Activated T-cell treated with anti-CD3 and anti-CD28 coated beads, Interleukin-2, amount 50 U/mL, for 4 hours (primary cell): ENCODE measurements at regions not wholly inside any gene's neighbourhood (a gene's known extent, or its start where the extent isn't known, plus 50 kb on each side); places are given as distances from the start of the nearest gene placed in this dataset.
"Not testable (repeated sequence)": the region's sequence is repeated elsewhere in the genome, so short reads cannot be mapped to it uniquely, and the experiment has no call there.

ENCODE experiments used
- ATAC-seq, 2 donors: fragments of 200-7000 bp; cut with Tn5 transposase; one replicate each; pipeline ENCODE4 v1.10.0; 2021
- DNase-seq: peaks from one replicate; pipeline ENCODE4 v3.0.0-alpha.2; 2020
- H3K27me3 Mint-ChIP-seq: one replicate; pipeline ENCODE4 v1.8.0; 2021; ENCODE audit warnings: low read depth, mixed read lengths
- H3K36me3 Mint-ChIP-seq: one replicate; pipeline ENCODE4 v1.8.0; 2022; ENCODE audit warnings: mixed read lengths; ENCODE audit not compliant: insufficient read depth
- H3K4me1 Mint-ChIP-seq: one replicate; pipeline ENCODE4 v1.8.0; 2021; ENCODE audit warnings: low read depth, mixed read lengths
- H3K4me3 Mint-ChIP-seq: one replicate; pipeline ENCODE4 v1.8.0; 2021; ENCODE audit warnings: mild to moderate bottlenecking, moderate library complexity, mixed read lengths
- H3K9me3 Mint-ChIP-seq: one replicate; pipeline ENCODE4 v1.8.0; 2021; ENCODE audit warnings: mixed read lengths

DNA sequence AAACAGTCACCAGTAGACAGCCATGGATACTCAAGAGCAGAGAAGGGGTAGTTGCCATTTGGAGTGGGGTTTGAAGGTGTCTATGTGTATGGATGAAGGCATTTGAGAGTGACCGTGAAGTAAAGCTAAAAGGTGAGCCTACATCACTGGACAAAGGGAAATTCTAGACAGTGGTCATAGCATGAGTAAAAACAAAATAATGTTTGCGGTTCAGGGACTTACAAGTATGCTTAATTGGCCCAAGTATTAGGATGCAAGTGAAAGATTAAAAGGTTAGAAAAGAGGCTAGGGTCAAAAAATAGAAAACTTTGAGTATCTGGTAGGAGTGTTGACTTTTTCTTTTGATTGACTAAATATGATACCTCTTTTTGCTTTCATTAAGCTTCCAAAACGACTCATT, 238.1 kb upstream of the SLC8A1 start:
- DNase-seq: no peak
- Mint-ChIP-seq H3K4me1 (no peaks in the 10 kb centered on the region), H3K9me3 (peaks cover 11% of the 10 kb centered on the region), H3K4me3 (no peak overlapping the region), H3K36me3 (no peaks in the 10 kb centered on the region), H3K27me3 (no peaks in the 10 kb centered on the region)
- no peak for ATAC-seq

DNA sequence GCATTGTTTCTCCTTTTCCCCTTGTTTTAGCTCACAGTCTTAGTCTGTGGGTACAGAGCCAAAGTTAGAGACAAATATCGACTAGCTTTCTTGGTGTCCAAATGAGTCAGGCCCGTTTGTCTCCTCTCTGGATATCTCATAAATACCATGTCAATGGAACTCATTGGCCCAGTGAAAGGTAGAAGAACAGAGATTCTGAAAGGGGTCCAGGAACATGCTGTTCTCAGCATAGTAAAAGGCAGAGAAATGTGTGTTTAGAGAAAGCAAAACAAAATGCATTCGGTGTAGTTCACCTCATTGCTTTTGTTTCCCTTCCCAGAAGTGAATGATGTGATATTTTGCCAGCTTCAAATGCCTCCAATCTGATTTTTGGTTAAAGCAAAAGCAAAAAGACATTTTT, 238.6 kb upstream of the SLC8A1 start:
- H3K36me3 Mint-ChIP-seq: no peaks in the 10 kb centered on the region
- H3K4me3 Mint-ChIP-seq: no peak overlapping the region
- no peaks in the 10 kb centered on the region for H3K4me1 Mint-ChIP-seq
- peaks cover 11% of the 10 kb centered on the region for H3K9me3 Mint-ChIP-seq
- H3K27me3 Mint-ChIP-seq: no peaks in the 10 kb centered on the region
- ATAC-seq (no peak), DNase-seq (no peak)

DNA sequence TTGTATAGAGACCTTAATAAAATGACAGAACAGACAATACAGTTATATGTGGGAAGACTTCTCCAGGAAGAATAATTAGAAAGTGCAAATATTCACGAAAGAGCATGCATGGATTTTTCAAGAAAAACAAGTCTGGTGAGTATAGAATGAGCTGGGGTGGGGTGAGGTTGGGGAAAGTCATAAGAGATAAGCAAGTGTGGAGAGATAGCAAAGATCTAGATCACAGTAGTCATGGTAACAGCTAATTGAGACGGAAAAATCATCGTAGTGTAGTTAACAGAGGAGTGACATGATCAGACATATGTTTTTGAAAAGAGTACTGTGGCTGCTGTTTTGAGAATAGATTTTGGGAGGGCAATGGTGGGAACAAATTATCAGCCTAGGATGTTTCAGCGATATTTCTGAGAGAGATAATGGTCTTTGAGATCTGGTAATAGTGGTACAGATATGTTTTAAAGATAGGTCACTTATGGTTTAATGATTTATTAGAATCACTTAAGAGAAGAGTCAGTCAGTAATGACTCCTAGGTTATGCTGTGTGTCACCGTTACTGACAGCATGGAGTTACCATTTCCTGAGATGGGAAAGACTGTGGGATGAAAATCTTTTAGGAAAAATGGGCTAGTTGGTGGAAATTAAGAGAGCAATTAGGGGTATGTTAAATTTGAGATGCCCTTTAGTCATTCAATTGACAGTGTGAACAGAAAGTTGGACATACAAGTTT, 248.5 kb upstream of the SLC8A1 start:
- Mint-ChIP-seq H3K36me3 (no peaks in the 10 kb centered on the region), H3K4me3 (no peak overlapping the region), H3K4me1 (no peaks in the 10 kb centered on the region), H3K27me3 (no peaks in the 10 kb centered on the region), H3K9me3 (no peaks in the 10 kb centered on the region)
- no peak for ATAC-seq
- no peak for DNase-seq

DNA sequence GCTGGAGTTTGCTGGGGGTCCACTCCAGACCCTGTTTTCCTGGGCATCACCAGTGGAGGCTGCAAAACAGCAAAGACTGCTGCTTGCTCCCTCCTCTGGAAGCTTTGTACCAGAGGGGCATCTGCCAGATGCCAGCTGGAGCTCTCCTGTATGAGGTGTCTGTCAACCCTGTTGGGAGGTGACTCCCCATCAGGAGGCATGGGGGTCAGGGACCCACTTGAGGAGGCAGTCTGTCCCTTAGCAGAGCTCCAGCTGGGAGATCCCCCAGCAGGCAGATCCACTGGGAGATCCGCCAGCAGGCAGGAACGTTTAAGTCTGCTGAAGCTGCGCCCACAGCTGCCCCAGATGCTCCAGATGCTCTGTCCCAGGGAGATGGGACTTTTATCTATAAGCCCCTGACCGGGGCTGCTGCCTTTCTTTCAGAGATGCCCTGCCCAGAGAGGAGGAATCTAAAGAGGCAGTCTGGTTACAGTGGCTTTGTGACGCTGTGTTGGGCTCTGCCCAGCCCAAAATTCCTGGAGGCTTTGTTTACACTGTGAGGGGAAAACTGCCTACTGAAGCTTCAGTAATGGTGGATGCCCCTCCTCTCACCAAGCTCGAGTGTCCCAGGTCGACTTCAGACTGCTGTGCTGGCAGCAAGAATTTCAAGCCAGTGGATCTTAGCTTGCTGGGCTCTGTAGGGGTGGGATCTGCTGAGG, 260.5 kb upstream of the SLC8A1 start:
- H3K36me3 Mint-ChIP-seq, H3K9me3 Mint-ChIP-seq, ATAC-seq, H3K4me1 Mint-ChIP-seq, H3K4me3 Mint-ChIP-seq, H3K27me3 Mint-ChIP-seq, DNase-seq: not testable (repeated sequence)

DNA sequence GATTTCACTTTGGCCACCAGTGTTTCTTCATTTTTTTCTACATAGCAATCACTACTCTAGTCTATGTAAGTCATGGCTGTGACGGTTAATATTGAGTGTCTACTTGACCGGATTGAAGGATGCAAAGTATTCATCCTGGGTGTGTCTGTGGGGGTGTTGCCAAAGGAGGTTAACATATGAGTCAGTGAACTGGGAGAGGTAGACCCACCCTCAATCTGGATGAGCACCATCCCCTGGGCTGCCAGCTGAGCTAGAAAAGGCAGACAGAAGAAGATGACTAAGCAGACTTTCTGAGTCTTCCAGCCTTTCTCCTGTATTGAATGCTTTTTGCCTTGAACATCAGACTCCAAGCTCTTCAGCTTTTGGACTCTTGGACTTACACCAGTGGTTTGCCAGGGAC, 265.0 kb upstream of the SLC8A1 start:
- no peaks in the 10 kb centered on the region for H3K4me1 Mint-ChIP-seq
- ATAC-seq: no peak
- peaks cover 3% of the 10 kb centered on the region for H3K9me3 Mint-ChIP-seq
- H3K27me3 Mint-ChIP-seq: no peaks in the 10 kb centered on the region
- H3K36me3 Mint-ChIP-seq: no peaks in the 10 kb centered on the region
- H3K4me3 Mint-ChIP-seq: no peak overlapping the region
- DNase-seq: no peak

- Mint-ChIP-seq H3K9me3 (peaks cover 3% of the 10 kb centered on the region), H3K4me3 (no peak overlapping the region), H3K27me3 (no peaks in the 10 kb centered on the region), H3K4me1 (no peaks in the 10 kb centered on the region), H3K36me3 (no peaks in the 10 kb centered on the region)
- DNase-seq (no peak), ATAC-seq (no peak)
Measured at GRCh38 chr2:40719414-40719813, 267.5 kb upstream of the SLC8A1 start.

GRCh38 chr2:40721595-40721994, 269.7 kb upstream of the SLC8A1 start:
- Mint-ChIP-seq H3K9me3 (peaks cover 3% of the 10 kb centered on the region), H3K27me3 (no peaks in the 10 kb centered on the region), H3K4me1 (no peaks in the 10 kb centered on the region), H3K36me3 (no peaks in the 10 kb centered on the region), H3K4me3 (no peak overlapping the region)
- ATAC-seq: no peak
- no peak for DNase-seq

GRCh38 chr2:40723194-40723593, 271.3 kb upstream of the SLC8A1 start:
- Mint-ChIP-seq H3K36me3 (no peaks in the 10 kb centered on the region), H3K4me1 (no peaks in the 10 kb centered on the region), H3K9me3 (peaks cover 3% of the 10 kb centered on the region), H3K27me3 (no peaks in the 10 kb centered on the region), H3K4me3 (no peak overlapping the region)
- no peak for DNase-seq
- no peak for ATAC-seq

DNA sequence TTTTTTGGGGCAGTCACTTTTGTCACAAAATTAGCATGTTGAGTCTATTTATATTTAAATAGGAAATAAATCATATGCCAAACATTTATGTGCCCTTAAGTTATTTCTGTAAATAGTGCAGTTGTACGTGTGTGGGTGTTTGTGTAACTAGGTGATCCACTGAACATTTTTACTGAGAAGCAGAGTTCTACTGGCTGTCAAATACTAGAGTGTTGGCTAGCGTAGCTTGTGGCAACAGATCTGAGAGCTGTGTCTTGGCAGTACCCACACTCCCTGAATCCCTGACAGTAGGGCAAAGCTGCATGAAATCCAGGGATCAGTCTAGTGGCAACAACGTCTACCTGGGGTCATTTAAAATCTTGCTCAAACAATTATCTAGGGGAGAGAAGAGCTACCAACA, 273.1 kb upstream of the SLC8A1 start:
- DNase-seq: no peak
- Mint-ChIP-seq H3K4me3 (no peak overlapping the region), H3K27me3 (no peaks in the 10 kb centered on the region), H3K4me1 (no peaks in the 10 kb centered on the region), H3K9me3 (peaks cover 3% of the 10 kb centered on the region), H3K36me3 (no peaks in the 10 kb centered on the region)
- ATAC-seq: no peak

DNA sequence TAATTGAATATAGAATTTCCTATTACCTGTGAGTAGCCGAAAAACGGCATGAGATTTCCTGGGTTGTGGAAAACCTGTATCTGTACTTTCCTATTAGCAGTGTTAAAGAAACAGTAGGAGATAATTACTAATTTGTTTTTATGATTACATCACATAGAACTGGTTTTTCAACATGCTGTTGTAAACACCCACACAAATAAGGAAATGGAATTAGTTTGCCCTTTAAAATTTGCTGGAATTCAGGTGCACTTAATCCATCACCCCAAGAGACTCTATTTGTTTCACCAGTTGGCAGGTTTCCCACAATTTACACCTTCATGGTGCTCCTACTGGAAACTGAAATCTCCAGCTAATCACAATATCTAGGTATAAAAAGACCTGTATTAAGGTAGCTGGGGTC, 274.1 kb upstream of the SLC8A1 start:
- peaks cover 3% of the 10 kb centered on the region for H3K9me3 Mint-ChIP-seq

GRCh38 chr2:40734797-40735196, 282.9 kb upstream of the SLC8A1 start:
- H3K4me1 Mint-ChIP-seq: no peaks in the 10 kb centered on the region
- no peaks in the 10 kb centered on the region for H3K9me3 Mint-ChIP-seq
- H3K4me3 Mint-ChIP-seq: no peak overlapping the region
- no peaks in the 10 kb centered on the region for H3K36me3 Mint-ChIP-seq
- DNase-seq: no peak
- ATAC-seq: no peak
- H3K27me3 Mint-ChIP-seq: no peaks in the 10 kb centered on the region

More for the DNA sequence above, 274.1 kb upstream of the SLC8A1 start:
- no peak for ATAC-seq
- Mint-ChIP-seq H3K36me3 (no peaks in the 10 kb centered on the region), H3K27me3 (no peaks in the 10 kb centered on the region), H3K4me3 (no peak overlapping the region), H3K4me1 (no peaks in the 10 kb centered on the region)
- DNase-seq: no peak

- no peaks in the 10 kb centered on the region for H3K36me3 Mint-ChIP-seq
- no peaks in the 10 kb centered on the region for H3K27me3 Mint-ChIP-seq
- no peak for DNase-seq
- H3K4me3 Mint-ChIP-seq: no peak overlapping the region
- no peaks in the 10 kb centered on the region for H3K4me1 Mint-ChIP-seq
- H3K9me3 Mint-ChIP-seq: peaks cover 4% of the 10 kb centered on the region
- no peak for ATAC-seq
Measured at GRCh38 chr2:40737180-40737579, 285.3 kb upstream of the SLC8A1 start.

DNA sequence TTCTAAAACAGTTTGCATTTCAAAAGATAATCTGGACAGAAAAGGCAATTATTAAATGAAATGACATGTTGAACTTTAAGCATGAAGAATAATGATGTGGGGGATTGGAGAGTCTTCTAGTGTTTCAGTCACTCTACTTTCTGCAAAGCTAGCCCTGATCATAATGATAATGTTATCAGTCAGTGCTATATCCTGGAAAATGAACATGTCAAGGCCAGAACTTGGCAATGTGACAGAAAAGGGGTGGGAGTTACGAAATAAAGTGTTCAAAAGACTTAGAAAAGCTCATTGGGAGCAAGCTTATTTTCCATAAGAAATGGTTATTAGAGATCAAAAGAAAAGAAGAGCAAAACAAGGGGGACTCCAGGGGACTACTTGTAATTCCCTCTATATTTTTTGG, 288.5 kb upstream of the SLC8A1 start:
- no peaks in the 10 kb centered on the region for H3K27me3 Mint-ChIP-seq
- no peaks in the 10 kb centered on the region for H3K4me1 Mint-ChIP-seq
- H3K9me3 Mint-ChIP-seq: peaks cover 4% of the 10 kb centered on the region
- DNase-seq (no peak), ATAC-seq (no peak)
- H3K36me3 Mint-ChIP-seq: no peaks in the 10 kb centered on the region
- H3K4me3 Mint-ChIP-seq: no peak overlapping the region

GRCh38 chr2:40741532-40741931, 289.6 kb upstream of the SLC8A1 start:
- H3K36me3 Mint-ChIP-seq: no peaks in the 10 kb centered on the region
- no peaks in the 10 kb centered on the region for H3K4me1 Mint-ChIP-seq
- H3K4me3 Mint-ChIP-seq: no peak overlapping the region
- peaks cover 7% of the 10 kb centered on the region for H3K9me3 Mint-ChIP-seq
- ATAC-seq: no peak
- no peak for DNase-seq
- H3K27me3 Mint-ChIP-seq: no peaks in the 10 kb centered on the region

DNA sequence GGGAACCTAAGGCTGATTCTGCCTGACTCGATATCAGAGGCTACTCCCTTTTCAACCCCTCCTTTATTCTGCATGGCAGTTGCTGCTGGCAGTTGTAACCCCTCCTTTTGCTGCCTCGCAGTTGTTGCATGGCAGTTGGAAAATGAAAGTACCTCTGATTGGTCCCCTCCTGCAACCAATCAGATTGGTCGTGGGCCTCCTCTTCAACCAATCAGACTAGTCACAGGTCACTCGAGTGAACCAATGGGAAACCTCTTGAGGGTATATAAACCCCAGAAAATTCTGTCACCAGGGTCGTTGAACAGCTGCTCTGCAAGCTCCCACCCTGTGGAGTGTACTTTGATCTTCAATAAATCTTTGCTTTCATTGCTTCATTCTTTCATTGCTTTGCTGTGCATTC, 294.3 kb upstream of the SLC8A1 start:
- Mint-ChIP-seq H3K36me3 (no peaks in the 10 kb centered on the region), H3K4me3 (no peak overlapping the region), H3K27me3 (no peaks in the 10 kb centered on the region), H3K9me3 (peaks cover 7% of the 10 kb centered on the region), H3K4me1 (no peaks in the 10 kb centered on the region)
- no peak for ATAC-seq
- DNase-seq: no peak
